Upper lobe of right lung (tissue), 1 donor: ENCODE measurements at regions not wholly inside any gene's neighbourhood (a gene's known extent, or its start where the extent isn't known, plus 50 kb on each side); places are given as distances from the start of the nearest gene placed in this dataset.
A peak's percentile ranks its signal among the peaks of the same experiment; 100 is the strongest.

Source experiments
- ATAC-seq: fragments of 200-7000 bp; cut with Tn5 transposase; one replicate; pipeline ENCODE4 v1.9.1; 2020; ENCODE audit warnings: mild to moderate bottlenecking, moderate library complexity
- DNase-seq: peaks from one replicate; pipeline ENCODE4 v3.0.0-alpha.2; 2020
- H3K27ac ChIP-seq: fragments of 200-600 bp; one replicate; pipeline ENCODE4 v1.8.0; 2022
- H3K27me3 ChIP-seq: fragments of 200-600 bp; one replicate; pipeline ENCODE4 v1.8.0; 2022; ENCODE audit warnings: mild to moderate bottlenecking
- H3K36me3 ChIP-seq: fragments of 200-600 bp; one replicate; pipeline ENCODE4 v1.8.0; 2022
- H3K4me1 ChIP-seq: fragments of 200-600 bp; one replicate; pipeline ENCODE4 v1.8.0; 2022
- H3K4me3 ChIP-seq: fragments of 200-600 bp; one replicate; pipeline ENCODE4 v1.8.0; 2022; ENCODE audit warnings: mild to moderate bottlenecking
- H3K9me3 ChIP-seq: fragments of 200-600 bp; one replicate; pipeline ENCODE4 v1.8.0; 2022
- intact Hi-C: fragments of 100-400 bp; cut with DNase I; formaldehyde crosslinking; loops from one replicate; pipeline ENCODE4 v1.11.0; 2022
- TF ChIP-seq, protein P1 (sequence below): fragments of 200-600 bp; IDR thresholded peaks from one replicate; pipeline ENCODE4 v1.8.0; 2022; ENCODE audit warnings: antibody characterized with exemption
- donor health status: DM: no; HTN: yes; CAD: no; lungs with severe emphysema.

DNA sequence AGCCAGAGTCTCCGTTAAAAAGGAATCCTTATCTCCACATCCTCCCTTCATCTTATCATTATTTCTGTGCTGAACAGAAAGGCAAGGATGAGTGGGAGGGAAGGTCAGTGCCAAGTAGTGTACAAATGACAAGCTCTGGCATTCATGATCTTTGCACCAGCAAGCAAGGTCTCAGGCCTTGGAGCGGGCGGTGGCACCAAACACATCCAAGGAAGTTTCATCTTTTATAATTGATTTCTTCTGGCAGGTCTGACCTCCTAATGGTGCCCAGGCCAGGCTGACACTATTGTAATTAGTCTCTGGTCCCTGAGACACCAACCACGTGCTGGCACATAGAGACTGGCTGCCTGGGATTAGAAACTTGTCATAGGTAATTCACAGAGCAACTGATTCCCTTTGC, 336.6 kb downstream of the EN1 start:
- Histone ChIP-seq H3K9me3 (no peaks in the 10 kb centered on the region), H3K27me3 (no peaks in the 10 kb centered on the region), H3K27ac (no peak overlapping the region), H3K4me1 (no peaks in the 10 kb centered on the region), H3K36me3 (no peaks in the 10 kb centered on the region), H3K4me3 (no peak overlapping the region)
- DNase-seq (no peak), ATAC-seq (no peak)
- TF ChIP-seq, protein P1, sequence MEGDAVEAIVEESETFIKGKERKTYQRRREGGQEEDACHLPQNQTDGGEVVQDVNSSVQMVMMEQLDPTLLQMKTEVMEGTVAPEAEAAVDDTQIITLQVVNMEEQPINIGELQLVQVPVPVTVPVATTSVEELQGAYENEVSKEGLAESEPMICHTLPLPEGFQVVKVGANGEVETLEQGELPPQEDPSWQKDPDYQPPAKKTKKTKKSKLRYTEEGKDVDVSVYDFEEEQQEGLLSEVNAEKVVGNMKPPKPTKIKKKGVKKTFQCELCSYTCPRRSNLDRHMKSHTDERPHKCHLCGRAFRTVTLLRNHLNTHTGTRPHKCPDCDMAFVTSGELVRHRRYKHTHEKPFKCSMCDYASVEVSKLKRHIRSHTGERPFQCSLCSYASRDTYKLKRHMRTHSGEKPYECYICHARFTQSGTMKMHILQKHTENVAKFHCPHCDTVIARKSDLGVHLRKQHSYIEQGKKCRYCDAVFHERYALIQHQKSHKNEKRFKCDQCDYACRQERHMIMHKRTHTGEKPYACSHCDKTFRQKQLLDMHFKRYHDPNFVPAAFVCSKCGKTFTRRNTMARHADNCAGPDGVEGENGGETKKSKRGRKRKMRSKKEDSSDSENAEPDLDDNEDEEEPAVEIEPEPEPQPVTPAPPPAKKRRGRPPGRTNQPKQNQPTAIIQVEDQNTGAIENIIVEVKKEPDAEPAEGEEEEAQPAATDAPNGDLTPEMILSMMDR = no peak
- intact Hi-C loops = no loop called here

DNA sequence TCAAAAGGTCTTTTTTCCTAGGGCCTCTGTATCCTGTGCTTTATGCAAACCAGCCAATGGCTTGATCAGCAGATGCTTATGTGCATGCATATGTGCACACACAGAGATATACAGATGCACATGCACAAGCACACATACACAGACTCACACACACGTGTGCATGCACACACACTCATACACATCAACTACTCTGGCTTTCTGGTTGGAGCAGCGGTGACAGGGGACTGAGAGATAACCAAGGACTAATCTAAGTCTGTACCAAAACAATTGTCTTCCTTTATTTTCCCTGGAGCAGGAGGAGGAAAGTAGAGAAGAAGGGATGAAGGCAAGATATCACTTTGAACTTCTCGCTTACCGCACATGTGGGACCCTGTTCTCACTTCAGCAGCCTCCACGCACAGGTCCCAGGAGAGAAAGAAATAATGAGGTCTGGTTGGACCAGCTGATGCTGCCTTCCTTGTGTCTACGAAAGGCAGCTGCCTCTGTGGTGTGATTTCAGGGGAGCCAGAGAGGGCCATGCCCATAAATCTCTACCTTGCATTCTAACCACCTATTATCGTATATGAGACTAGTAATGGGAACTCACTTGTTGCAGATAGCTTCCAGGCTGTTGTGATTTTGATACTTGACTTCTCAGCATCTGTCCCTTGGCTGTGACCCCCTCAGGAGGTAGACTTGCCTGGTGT, 338.0 kb downstream of the EN1 start:
- no peak for DNase-seq
- Histone ChIP-seq H3K4me1 (no peaks in the 10 kb centered on the region), H3K4me3 (no peak overlapping the region), H3K9me3 (no peaks in the 10 kb centered on the region), H3K36me3 (no peaks in the 10 kb centered on the region), H3K27ac (no peak overlapping the region), H3K27me3 (no peaks in the 10 kb centered on the region)
- peak; percentile 20 for ATAC-seq
- TF ChIP-seq, protein P1 = no peak
- intact Hi-C loops = no loop called here

DNA sequence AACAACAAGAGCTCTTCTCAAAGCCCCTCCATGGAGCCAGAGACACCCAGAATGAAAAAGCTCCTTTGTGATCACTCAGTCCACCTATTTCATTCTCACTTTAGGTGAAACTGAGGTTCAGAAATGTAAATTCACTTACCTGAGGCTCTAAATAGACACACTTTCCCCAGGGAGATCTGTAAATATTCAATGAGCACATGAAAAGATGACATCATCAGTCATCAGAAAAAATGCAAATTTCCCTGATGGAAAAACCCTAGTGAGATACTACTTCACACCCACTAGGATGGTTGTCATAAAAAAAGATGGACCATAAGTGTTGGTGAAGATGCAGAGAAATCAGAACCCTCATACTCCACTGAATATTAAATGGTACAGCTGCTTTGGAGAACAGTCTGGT, 339.2 kb downstream of the EN1 start:
- DNase-seq (no peak), ATAC-seq (no peak)
- intact Hi-C loops = no loop called here
- Histone ChIP-seq H3K9me3 (no peaks in the 10 kb centered on the region), H3K27me3 (no peaks in the 10 kb centered on the region), H3K4me1 (no peaks in the 10 kb centered on the region), H3K36me3 (no peaks in the 10 kb centered on the region), H3K27ac (no peak overlapping the region), H3K4me3 (no peak overlapping the region)
- TF ChIP-seq, protein P1 = no peak

DNA sequence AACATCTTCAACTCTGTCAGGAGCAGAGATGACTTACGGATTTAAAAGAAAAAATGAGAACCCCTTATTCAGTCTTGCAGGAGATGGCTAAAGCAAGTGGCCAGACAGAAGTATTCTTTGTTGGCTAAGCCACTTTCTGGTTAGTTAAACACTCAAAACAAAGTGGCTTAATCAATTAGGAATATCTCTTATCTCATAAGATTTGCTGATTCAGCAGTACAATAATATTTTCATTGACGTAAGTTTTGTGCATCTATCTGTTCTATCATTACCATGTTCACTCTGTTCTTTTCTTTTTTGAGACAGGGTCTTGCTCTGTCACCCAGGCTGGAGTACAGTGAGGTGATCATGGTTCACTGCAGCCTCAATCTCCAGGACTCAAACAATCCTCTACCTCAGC, 342.0 kb downstream of the EN1 start:
- intact Hi-C loops = no loop called here
- no peaks in the 10 kb centered on the region for H3K4me1 ChIP-seq
- no peak overlapping the region for H3K27ac ChIP-seq
- no peaks in the 10 kb centered on the region for H3K9me3 ChIP-seq
- H3K36me3 ChIP-seq = no peaks in the 10 kb centered on the region
- no peak for DNase-seq
- H3K27me3 ChIP-seq = no peaks in the 10 kb centered on the region
- TF ChIP-seq, protein P1 = no peak
- no peak overlapping the region for H3K4me3 ChIP-seq
- no peak for ATAC-seq

DNA sequence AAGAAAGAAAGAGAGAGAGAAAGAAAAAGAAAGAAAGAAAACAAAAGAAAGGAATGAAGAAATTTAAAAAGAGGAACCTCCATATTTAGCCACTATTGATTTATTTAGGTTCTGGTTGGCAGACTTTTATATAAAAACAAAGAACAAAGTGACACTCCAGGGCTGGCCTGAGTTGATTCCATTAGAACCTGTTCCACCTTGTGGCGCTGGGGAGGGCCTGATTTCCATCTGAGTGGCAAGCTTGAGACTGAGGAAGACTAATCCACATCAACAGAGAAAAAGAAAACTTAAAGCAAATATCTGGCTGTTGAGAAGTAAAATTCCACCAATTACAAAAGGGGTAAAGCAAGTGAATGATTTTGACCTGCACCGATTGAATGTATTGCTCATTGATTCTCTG, 345.3 kb downstream of the EN1 start:
- ATAC-seq (no peak), DNase-seq (no peak)
- no peaks in the 10 kb centered on the region for H3K36me3 ChIP-seq
- H3K9me3 ChIP-seq = no peaks in the 10 kb centered on the region
- H3K4me3 ChIP-seq = no peak overlapping the region
- no peaks in the 10 kb centered on the region for H3K4me1 ChIP-seq
- intact Hi-C loops = no loop called here
- no peak overlapping the region for H3K27ac ChIP-seq
- H3K27me3 ChIP-seq = no peaks in the 10 kb centered on the region
- TF ChIP-seq, protein P1 = no peak

DNA sequence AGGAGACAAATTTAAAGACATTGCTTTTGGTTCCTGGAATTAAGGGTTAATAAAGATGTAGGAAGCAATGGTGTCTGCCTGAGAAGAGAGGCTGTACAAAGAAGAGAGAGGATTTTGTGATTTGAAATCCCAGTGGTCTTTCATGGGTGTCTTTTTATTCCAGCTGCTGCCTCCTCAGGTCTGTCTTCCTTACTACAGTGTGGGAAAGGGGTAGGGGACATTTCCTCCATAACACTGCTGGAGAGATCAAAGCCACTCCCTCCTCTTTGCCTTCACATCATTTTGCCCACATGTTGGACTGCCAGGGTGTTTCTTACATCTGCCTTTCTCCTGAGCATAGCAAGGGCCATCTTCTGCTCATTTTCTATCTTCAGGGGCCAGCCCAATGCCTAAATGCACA, 348.5 kb downstream of the EN1 start:
- Histone ChIP-seq H3K4me1 (no peaks in the 10 kb centered on the region), H3K27ac (no peak overlapping the region), H3K36me3 (no peaks in the 10 kb centered on the region), H3K4me3 (no peak overlapping the region), H3K9me3 (no peaks in the 10 kb centered on the region), H3K27me3 (no peaks in the 10 kb centered on the region)
- DNase-seq (no peak), ATAC-seq (no peak)
- TF ChIP-seq, protein P1 = no peak
- intact Hi-C loops = no loop called here
